OCI-LY7 (cell line): ENCODE measurements at regions not wholly inside any gene's neighbourhood (a gene's known extent, or its start where the extent isn't known, plus 50 kb on each side); places are given as distances from the start of the nearest gene placed in this dataset.

Source experiments
- BruUV-seq: library from RNA; stranded (reverse); fragments of 400-500 nt; replicated peaks from 2 replicates; lab custom pipeline; 2021; lab: Mats Ljungman, UMichigan
- CTCF ChIA-PET: fragments of 300-600 bp; sonication (Branson Sonifier 250); formaldehyde crosslinking; loops from one replicate; lab custom pipeline; 2022; ENCODE audit warnings: antibody characterized with exemption; ENCODE audit not compliant: unreplicated experiment; lab: Charles Lee
- POLR2A ChIA-PET: fragments of 300-600 bp; sonication (Branson Sonifier 250); formaldehyde crosslinking; loops from one replicate; lab custom pipeline; 2022; ENCODE audit warnings: antibody characterized with exemption; lab: Charles Lee
- DNase-seq: peaks from one replicate; pipeline ENCODE4 v3.0.0-alpha.2; 2015; ENCODE audit warnings: low spot score
- H2AFZ ChIP-seq: fragments of 200-600 bp; sonication (generic), shearing (Covaris generic); 2 replicates; pipeline ENCODE4 v1.6.1; 2014; ENCODE audit warnings: mild to moderate bottlenecking, antibody characterized with exemption, low read length, moderate library complexity
- H3K27ac ChIP-seq: fragments of 200-600 bp; sonication (generic); 2 replicates; pipeline ENCODE4 v1.5.1; 2014; ENCODE audit warnings: mixed run types, low read depth, mild to moderate bottlenecking, moderate library complexity, low read length, inconsistent platforms; ENCODE audit not compliant: poor library complexity, severe bottlenecking
- H3K36me3 ChIP-seq: fragments of 200-600 bp; sonication (generic); 2 replicates; pipeline ENCODE4 v1.6.1; 2014; ENCODE audit warnings: mild to moderate bottlenecking, antibody characterized with exemption, low read length, moderate library complexity, mixed read lengths; ENCODE audit not compliant: insufficient read depth
- H3K4me1 ChIP-seq: fragments of 200-600 bp; sonication (generic); 2 replicates; pipeline ENCODE4 v1.5.1; 2014; ENCODE audit warnings: mild to moderate bottlenecking, low read length; ENCODE audit not compliant: insufficient read depth, poor library complexity, severe bottlenecking
- H3K4me2 ChIP-seq: fragments of 200-600 bp; sonication (generic); 2 replicates; pipeline ENCODE4 v1.6.1; 2014; ENCODE audit warnings: mild to moderate bottlenecking, low read length
- H3K4me3 ChIP-seq: fragments of 200-600 bp; sonication (generic); 2 replicates; pipeline ENCODE4 v1.5.1; 2014; ENCODE audit warnings: mild to moderate bottlenecking, low read depth, low read length; ENCODE audit not compliant: poor library complexity, severe bottlenecking
- H3K79me2 ChIP-seq: fragments of 200-600 bp; sonication (generic); 2 replicates; pipeline ENCODE4 v1.6.1; 2016; ENCODE audit warnings: low read depth, mild to moderate bottlenecking, low read length, moderate library complexity, mixed read lengths; ENCODE audit not compliant: insufficient read depth
- H3K9me2 ChIP-seq: fragments of 200-600 bp; sonication (generic); 2 replicates; pipeline ENCODE4 v1.6.1; 2016; ENCODE audit warnings: mild to moderate bottlenecking, low read length, mixed read lengths; ENCODE audit not compliant: insufficient read depth
- H3K9me3 ChIP-seq: fragments of 200-600 bp; sonication (generic); 2 replicates; pipeline ENCODE4 v1.6.1; 2014; ENCODE audit warnings: mild to moderate bottlenecking, mixed run types, low read length, mixed read lengths
- H4K20me1 ChIP-seq: fragments of 200-600 bp; sonication (generic); 2 replicates; pipeline ENCODE4 v1.6.1; 2014; ENCODE audit warnings: mild to moderate bottlenecking, antibody characterized with exemption, low read length, moderate library complexity, mixed read lengths; ENCODE audit not compliant: insufficient read depth
- CTCF ChIP-seq: fragments of 200-600 bp; sonication (generic); conservative IDR thresholded peaks from 2 replicates; pipeline ENCODE4 v1.5.1; 2014; ENCODE audit warnings: mild to moderate bottlenecking, antibody characterized with exemption, low read length, moderate library complexity, mixed read lengths
- EZH2phosphoT487 ChIP-seq: fragments of 200-600 bp; sonication (generic); IDR thresholded peaks from 2 replicates; pipeline ENCODE4 v1.6.1; 2018; ENCODE audit warnings: low read depth, borderline replicate concordance, mild to moderate bottlenecking, mixed run types, antibody characterized with exemption, low read length, moderate library complexity, mixed read lengths
- intact Hi-C: fragments of 100-400 bp; cut with micrococcal nuclease; formaldehyde crosslinking; loops from one replicate; pipeline ENCODE4 v1.10.0; 2022; ENCODE audit not compliant: unreplicated experiment

GRCh38 chr15:93986400-93986984, 244.9 kb upstream of the MCTP2 start:
- ChIA-PET POLR2A (no interaction called here), CTCF (no interaction called here)
- TF ChIP-seq CTCF (no peak), EZH2phosphoT487 (no peak)
- Histone ChIP-seq H3K9me3 (no peaks in the 10 kb centered on the region), H3K36me3 (no peaks in the 10 kb centered on the region), H3K4me1 (no peaks in the 10 kb centered on the region), H3K9me2 (no peaks in the 10 kb centered on the region), H4K20me1 (no peaks in the 10 kb centered on the region), H3K4me3 (no peak overlapping the region), H3K79me2 (no peaks in the 10 kb centered on the region), H3K4me2 (no peak overlapping the region), H3K27ac (no peak overlapping the region), H2AFZ (no peak overlapping the region)
- DNase-seq, result no peak
- BruUV-seq, result no TSS peak
- intact Hi-C loops, result no loop called here

- no peak overlapping the region for H3K4me2 ChIP-seq
- intact Hi-C loops, result no loop called here
- CTCF ChIA-PET, result no interaction called here
- H4K20me1 ChIP-seq, result no peaks in the 10 kb centered on the region
- BruUV-seq, result no TSS peak
- H3K9me2 ChIP-seq, result no peaks in the 10 kb centered on the region
- H2AFZ ChIP-seq, result no peak overlapping the region
- no peak overlapping the region for H3K27ac ChIP-seq
- no peak for TF ChIP-seq CTCF
- TF ChIP-seq EZH2phosphoT487, result no peak
- H3K4me3 ChIP-seq, result no peak overlapping the region
- H3K36me3 ChIP-seq, result no peaks in the 10 kb centered on the region
- no peaks in the 10 kb centered on the region for H3K4me1 ChIP-seq
- no peak for DNase-seq
- no peaks in the 10 kb centered on the region for H3K9me3 ChIP-seq
- no peaks in the 10 kb centered on the region for H3K79me2 ChIP-seq
- POLR2A ChIA-PET, result interaction anchor here (1.3 kb wide), 1 partner anchor 21 kb away, joined by 3 read pairs; no protein-coding TSS in a partner anchor
Measured at GRCh38 chr15:93985925-93986324, 245.4 kb upstream of the MCTP2 start.

GRCh38 chr15:93985176-93985575, 246.2 kb upstream of the MCTP2 start:
- ChIA-PET CTCF (no interaction called here), POLR2A (interaction anchor here (0.6 to 1.3 kb wide), 2 partner anchors 22 to 777 kb away, joined by 3 to 4 read pairs; no protein-coding TSS in a partner anchor)
- intact Hi-C loops, result no loop called here
- H3K9me3 ChIP-seq, result no peaks in the 10 kb centered on the region
- H3K9me2 ChIP-seq, result no peaks in the 10 kb centered on the region
- H3K4me1 ChIP-seq, result no peaks in the 10 kb centered on the region
- no peak overlapping the region for H2AFZ ChIP-seq
- no peaks in the 10 kb centered on the region for H3K36me3 ChIP-seq
- DNase-seq, result no peak
- H3K4me2 ChIP-seq, result no peak overlapping the region
- no peaks in the 10 kb centered on the region for H4K20me1 ChIP-seq
- no TSS peak for BruUV-seq
- no peak overlapping the region for H3K4me3 ChIP-seq
- no peak overlapping the region for H3K27ac ChIP-seq
- TF ChIP-seq EZH2phosphoT487 (no peak), CTCF (no peak)
- H3K79me2 ChIP-seq, result no peaks in the 10 kb centered on the region
